Activated CD4-positive, alpha-beta memory T cell treated with anti-CD3 and anti-CD28 coated beads for 36 hours (primary cell): ENCODE measurements at regions not wholly inside any gene's neighbourhood (a gene's known extent, or its start where the extent isn't known, plus 50 kb on each side); places are given as distances from the start of the nearest gene placed in this dataset.
"Not testable (repeated sequence)": the region's sequence is repeated elsewhere in the genome, so short reads cannot be mapped to it uniquely, and the experiment has no call there.

Experiments used
- CTCF ChIA-PET: fragments of 350-600 bp; sonication (Branson Sonifier 250); formaldehyde crosslinking; loops from one replicate; lab custom pipeline; 2021; ENCODE audit warnings: antibody characterized with exemption, inconsistent platforms; lab: Charles Lee
- POLR2A ChIA-PET: fragments of 350-600 bp; sonication (Branson Sonifier 250); formaldehyde crosslinking; loops from one replicate; lab custom pipeline; 2021; ENCODE audit warnings: antibody characterized with exemption; lab: Charles Lee
- DNase-seq: peaks from one replicate; pipeline ENCODE4 v3.0.0-alpha.2; 2020
- H3K27ac Mint-ChIP-seq: one replicate; pipeline ENCODE4 v1.8.0; 2021; ENCODE audit warnings: mixed read lengths
- H3K27me3 Mint-ChIP-seq: one replicate; pipeline ENCODE4 v1.8.0; 2021; ENCODE audit warnings: mixed read lengths
- H3K36me3 Mint-ChIP-seq: one replicate; pipeline ENCODE4 v1.8.0; 2021; ENCODE audit warnings: mixed read lengths
- H3K4me1 Mint-ChIP-seq: one replicate; pipeline ENCODE4 v1.8.0; 2021; ENCODE audit warnings: low read depth, mixed read lengths
- H3K4me3 Mint-ChIP-seq: one replicate; pipeline ENCODE4 v1.8.0; 2021; ENCODE audit warnings: mild to moderate bottlenecking, mixed read lengths
- H3K9me3 Mint-ChIP-seq: one replicate; pipeline ENCODE4 v1.8.0; 2021; ENCODE audit warnings: mixed read lengths
- intact Hi-C: fragments of 100-400 bp; cut with micrococcal nuclease; formaldehyde crosslinking; loops from one replicate; pipeline ENCODE4 v1.15.1; 2023

GRCh38 chr7:68783684-68784083, 814.6 kb upstream of the AUTS2 start:
- Mint-ChIP-seq H3K27ac (no peak overlapping the region), H3K27me3 (no peaks in the 10 kb centered on the region), H3K36me3 (no peaks in the 10 kb centered on the region), H3K9me3 (peaks cover 18% of the 10 kb centered on the region), H3K4me3 (no peak overlapping the region), H3K4me1 (no peaks in the 10 kb centered on the region)
- ChIA-PET POLR2A (no interaction called here), CTCF (no interaction called here)
- DNase-seq, result no peak
- intact Hi-C loops, result no loop called here

- H3K27ac Mint-ChIP-seq, result no peak overlapping the region
- POLR2A ChIA-PET, result no interaction called here
- intact Hi-C loops, result no loop called here
- no peaks in the 10 kb centered on the region for H3K36me3 Mint-ChIP-seq
- H3K27me3 Mint-ChIP-seq, result no peaks in the 10 kb centered on the region
- H3K9me3 Mint-ChIP-seq, result peaks cover 10% of the 10 kb centered on the region
- CTCF ChIA-PET, result no interaction called here
- no peak for DNase-seq
- no peak overlapping the region for H3K4me3 Mint-ChIP-seq
- H3K4me1 Mint-ChIP-seq, result no peaks in the 10 kb centered on the region
Measured at GRCh38 chr7:68785036-68785435, 813.2 kb upstream of the AUTS2 start.

GRCh38 chr7:68787566-68787965, 810.7 kb upstream of the AUTS2 start:
- Mint-ChIP-seq H3K27ac (no peak overlapping the region), H3K4me1 (no peaks in the 10 kb centered on the region)
- no peak for DNase-seq

GRCh38 chr7:68788529-68788928, 809.7 kb upstream of the AUTS2 start:
- DNase-seq, H3K4me3 Mint-ChIP-seq, H3K27ac Mint-ChIP-seq, H3K36me3 Mint-ChIP-seq, intact Hi-C loops, CTCF ChIA-PET, H3K27me3 Mint-ChIP-seq, H3K4me1 Mint-ChIP-seq, POLR2A ChIA-PET: not testable (repeated sequence)
- H3K9me3 Mint-ChIP-seq, result peaks cover 16% of the 10 kb centered on the region

More at GRCh38 chr7:68787566-68787965, 810.7 kb upstream of the AUTS2 start:
- H3K27me3 Mint-ChIP-seq, result no peaks in the 10 kb centered on the region
- H3K9me3 Mint-ChIP-seq, result peaks cover 16% of the 10 kb centered on the region
- ChIA-PET CTCF (no interaction called here), POLR2A (no interaction called here)
- intact Hi-C loops, result no loop called here
- no peak overlapping the region for H3K4me3 Mint-ChIP-seq
- no peaks in the 10 kb centered on the region for H3K36me3 Mint-ChIP-seq

- no peak overlapping the region for H3K4me3 Mint-ChIP-seq
- DNase-seq, result no peak
- H3K4me1 Mint-ChIP-seq, result no peaks in the 10 kb centered on the region
- H3K9me3 Mint-ChIP-seq, result peaks cover 16% of the 10 kb centered on the region
- H3K27ac Mint-ChIP-seq, result no peak overlapping the region
- no peaks in the 10 kb centered on the region for H3K36me3 Mint-ChIP-seq
- H3K27me3 Mint-ChIP-seq, result no peaks in the 10 kb centered on the region
- CTCF ChIA-PET, result no interaction called here
- POLR2A ChIA-PET, result no interaction called here
- intact Hi-C loops, result no loop called here
Measured at GRCh38 chr7:68789597-68789996, 808.7 kb upstream of the AUTS2 start.

GRCh38 chr7:68792351-68792750, 805.9 kb upstream of the AUTS2 start:
- Mint-ChIP-seq H3K4me3 (no peak overlapping the region), H3K27me3 (no peaks in the 10 kb centered on the region), H3K36me3 (no peaks in the 10 kb centered on the region), H3K27ac (no peak overlapping the region), H3K4me1 (no peaks in the 10 kb centered on the region), H3K9me3 (peaks cover 20% of the 10 kb centered on the region)
- POLR2A ChIA-PET, result no interaction called here
- no peak for DNase-seq
- CTCF ChIA-PET, result no interaction called here
- intact Hi-C loops, result no loop called here

- intact Hi-C loops, result no loop called here
- POLR2A ChIA-PET, result no interaction called here
- Mint-ChIP-seq H3K36me3 (no peaks in the 10 kb centered on the region), H3K27me3 (no peaks in the 10 kb centered on the region), H3K4me3 (no peak overlapping the region), H3K9me3 (peaks cover 19% of the 10 kb centered on the region), H3K27ac (no peak overlapping the region), H3K4me1 (no peaks in the 10 kb centered on the region)
- CTCF ChIA-PET, result no interaction called here
- no peak for DNase-seq
Measured at GRCh38 chr7:68793513-68793912, 804.8 kb upstream of the AUTS2 start.

GRCh38 chr7:68800316-68800715, 798.0 kb upstream of the AUTS2 start:
- Mint-ChIP-seq H3K9me3 (peaks cover 14% of the 10 kb centered on the region), H3K4me3 (no peak overlapping the region), H3K4me1 (no peaks in the 10 kb centered on the region), H3K36me3 (no peaks in the 10 kb centered on the region), H3K27ac (no peak overlapping the region), H3K27me3 (no peaks in the 10 kb centered on the region)
- intact Hi-C loops, result no loop called here
- ChIA-PET CTCF (no interaction called here), POLR2A (no interaction called here)
- no peak for DNase-seq

GRCh38 chr7:68805159-68805558, 793.1 kb upstream of the AUTS2 start:
- H3K4me3 Mint-ChIP-seq, result no peak overlapping the region
- ChIA-PET CTCF (interaction anchor here (0.7 kb wide), 1 partner anchor 171 kb away, joined by 3 read pairs; no protein-coding TSS in a partner anchor), POLR2A (no interaction called here)
- intact Hi-C loops, result no loop called here
- H3K36me3 Mint-ChIP-seq, result no peaks in the 10 kb centered on the region
- no peaks in the 10 kb centered on the region for H3K4me1 Mint-ChIP-seq
- H3K9me3 Mint-ChIP-seq, result peaks cover 26% of the 10 kb centered on the region
- H3K27ac Mint-ChIP-seq, result no peak overlapping the region
- DNase-seq, result no peak
- H3K27me3 Mint-ChIP-seq, result no peaks in the 10 kb centered on the region

GRCh38 chr7:68807666-68808065, 790.6 kb upstream of the AUTS2 start:
- H3K9me3 Mint-ChIP-seq, result peaks cover 32% of the 10 kb centered on the region
- H3K36me3 Mint-ChIP-seq, result no peaks in the 10 kb centered on the region
- intact Hi-C loops, result no loop called here
- H3K27me3 Mint-ChIP-seq, result no peaks in the 10 kb centered on the region
- no peaks in the 10 kb centered on the region for H3K4me1 Mint-ChIP-seq
- no peak overlapping the region for H3K4me3 Mint-ChIP-seq
- DNase-seq, result no peak
- H3K27ac Mint-ChIP-seq, result no peak overlapping the region
- POLR2A ChIA-PET, result no interaction called here
- CTCF ChIA-PET, result no interaction called here

- ChIA-PET POLR2A (no interaction called here), CTCF (no interaction called here)
- Mint-ChIP-seq H3K4me1 (no peaks in the 10 kb centered on the region), H3K27me3 (no peaks in the 10 kb centered on the region), H3K27ac (no peak overlapping the region), H3K36me3 (no peaks in the 10 kb centered on the region), H3K4me3 (no peak overlapping the region), H3K9me3 (peaks cover 21% of the 10 kb centered on the region)
- no peak for DNase-seq
- intact Hi-C loops, result no loop called here
Measured at GRCh38 chr7:68813551-68814080, 784.7 kb upstream of the AUTS2 start.

GRCh38 chr7:68816491-68816890, 781.8 kb upstream of the AUTS2 start:
- no peaks in the 10 kb centered on the region for H3K4me1 Mint-ChIP-seq
- DNase-seq, result no peak
- CTCF ChIA-PET, result no interaction called here
- intact Hi-C loops, result no loop called here
- H3K4me3 Mint-ChIP-seq, result no peak overlapping the region
- H3K9me3 Mint-ChIP-seq, result peaks cover 14% of the 10 kb centered on the region
- POLR2A ChIA-PET, result no interaction called here
- H3K27ac Mint-ChIP-seq, result no peak overlapping the region
- H3K27me3 Mint-ChIP-seq, result no peaks in the 10 kb centered on the region
- H3K36me3 Mint-ChIP-seq, result no peaks in the 10 kb centered on the region

GRCh38 chr7:68820321-68820720, 778.0 kb upstream of the AUTS2 start:
- no peak overlapping the region for H3K4me3 Mint-ChIP-seq
- POLR2A ChIA-PET, result no interaction called here
- intact Hi-C loops, result no loop called here
- H3K4me1 Mint-ChIP-seq, result no peaks in the 10 kb centered on the region
- no peaks in the 10 kb centered on the region for H3K36me3 Mint-ChIP-seq
- H3K27ac Mint-ChIP-seq, result no peak overlapping the region
- CTCF ChIA-PET, result no interaction called here
- no peak for DNase-seq
- H3K27me3 Mint-ChIP-seq, result no peaks in the 10 kb centered on the region
- H3K9me3 Mint-ChIP-seq, result peaks cover 13% of the 10 kb centered on the region
